Ovary (tissue), 3 donors: ENCODE measurements at regions not wholly inside any gene's neighbourhood (a gene's known extent, or its start where the extent isn't known, plus 50 kb on each side); places are given as distances from the start of the nearest gene placed in this dataset.

Source experiments
- CTCF ChIP-seq, 3 donors: fragments of 450-650 bp in 2 of 3; fragments of 200-600 bp in 1 of 3; IDR thresholded peaks; one replicate each; pipeline versions ENCODE4 v1.5.1 to v1.8.0; 2016 to 2022; ENCODE audit warnings: antibody characterized with exemption in 3 of 3, mild to moderate bottlenecking in 1 of 3
- POLR2A ChIP-seq: fragments of 450-650 bp; IDR thresholded peaks from one replicate; pipeline ENCODE4 v1.6.1; 2017; ENCODE audit warnings: antibody characterized with exemption, mild to moderate bottlenecking, moderate library complexity
- donor health status: DM: no; HTN: no; CAD: no.

DNA sequence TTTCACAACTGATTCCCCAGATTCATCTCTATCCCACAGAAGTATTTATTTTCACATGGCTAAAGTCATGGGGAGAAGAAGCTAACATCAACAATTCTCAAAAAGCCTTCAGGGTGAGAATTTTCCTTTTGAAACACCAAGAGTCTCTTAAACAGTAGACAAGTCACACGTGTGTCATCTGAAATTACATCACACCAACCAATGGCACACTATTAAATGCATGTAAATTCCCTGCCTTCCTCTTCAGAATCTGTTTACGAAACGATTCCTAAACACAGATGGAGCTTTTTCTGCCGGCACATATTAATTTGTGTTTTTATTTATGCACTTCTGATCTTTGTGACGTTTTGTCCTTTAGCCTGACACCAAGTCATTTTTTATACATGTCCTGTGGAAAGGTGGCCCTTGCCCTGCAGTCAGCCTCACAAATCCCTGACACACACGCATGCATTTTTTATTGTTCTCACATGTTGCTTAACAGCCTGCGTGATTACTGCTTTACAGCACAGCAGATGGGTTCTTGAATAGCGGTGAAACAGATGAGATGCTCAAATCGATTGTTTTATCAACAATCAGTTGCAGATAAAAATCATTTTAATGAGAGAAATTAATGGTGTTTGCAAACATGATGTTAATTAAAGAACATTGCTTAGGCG lies 735.9 kb upstream of the TENM3 start:
- TF ChIP-seq CTCF (IDR thresholded peaks at IDR 0.05) (no peak), POLR2A (no peak)
